ENCODE measurements at regions not wholly inside any gene's neighbourhood (a gene's known extent, or its start where the extent isn't known, plus 50 kb on each side); places are given as distances from the start of the nearest gene placed in this dataset.

DNA sequence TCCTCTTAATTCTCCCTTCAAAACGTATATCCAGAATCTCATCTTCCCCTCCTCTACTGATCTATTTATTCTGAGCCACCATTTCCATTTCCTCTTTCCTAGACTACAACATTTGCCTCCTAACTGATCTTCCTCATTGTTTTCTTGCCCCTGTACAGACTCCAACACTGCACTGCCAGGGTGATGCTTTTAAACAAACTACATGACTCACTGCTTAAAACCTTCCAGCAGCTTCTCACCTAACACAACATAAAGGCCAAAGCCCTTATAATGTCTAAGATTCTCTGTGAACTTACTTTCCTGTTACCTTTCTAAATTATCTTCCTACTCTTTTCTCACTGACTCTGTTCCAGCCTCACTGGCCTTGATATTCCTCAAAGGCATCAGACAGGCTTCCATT is 161.0 kb upstream of the HS3ST1 start:
- TF ChIP-seq, protein P1, sequence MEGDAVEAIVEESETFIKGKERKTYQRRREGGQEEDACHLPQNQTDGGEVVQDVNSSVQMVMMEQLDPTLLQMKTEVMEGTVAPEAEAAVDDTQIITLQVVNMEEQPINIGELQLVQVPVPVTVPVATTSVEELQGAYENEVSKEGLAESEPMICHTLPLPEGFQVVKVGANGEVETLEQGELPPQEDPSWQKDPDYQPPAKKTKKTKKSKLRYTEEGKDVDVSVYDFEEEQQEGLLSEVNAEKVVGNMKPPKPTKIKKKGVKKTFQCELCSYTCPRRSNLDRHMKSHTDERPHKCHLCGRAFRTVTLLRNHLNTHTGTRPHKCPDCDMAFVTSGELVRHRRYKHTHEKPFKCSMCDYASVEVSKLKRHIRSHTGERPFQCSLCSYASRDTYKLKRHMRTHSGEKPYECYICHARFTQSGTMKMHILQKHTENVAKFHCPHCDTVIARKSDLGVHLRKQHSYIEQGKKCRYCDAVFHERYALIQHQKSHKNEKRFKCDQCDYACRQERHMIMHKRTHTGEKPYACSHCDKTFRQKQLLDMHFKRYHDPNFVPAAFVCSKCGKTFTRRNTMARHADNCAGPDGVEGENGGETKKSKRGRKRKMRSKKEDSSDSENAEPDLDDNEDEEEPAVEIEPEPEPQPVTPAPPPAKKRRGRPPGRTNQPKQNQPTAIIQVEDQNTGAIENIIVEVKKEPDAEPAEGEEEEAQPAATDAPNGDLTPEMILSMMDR (CRISPR knock-in tag; IDR thresholded peaks at IDR 0.05) = no peak
- no peak for TF ChIP-seq FOXP1 (IDR thresholded peaks at IDR 0.05)
- no peak for TF ChIP-seq FOXP1 (CRISPR knock-in tag; IDR thresholded peaks at IDR 0.05)
- TF ChIP-seq KDM2A (CRISPR knock-in tag; IDR thresholded peaks at IDR 0.05; ENCODE audit: borderline replicate concordance, low read depth) = no peak
- no peak for TF ChIP-seq NFIC (IDR thresholded peaks at IDR 0.05; ENCODE audit: low read length)
- TF ChIP-seq MED1 (CRISPR knock-in tag; IDR thresholded peaks at IDR 0.05) = no peak
- TF ChIP-seq, protein P2, sequence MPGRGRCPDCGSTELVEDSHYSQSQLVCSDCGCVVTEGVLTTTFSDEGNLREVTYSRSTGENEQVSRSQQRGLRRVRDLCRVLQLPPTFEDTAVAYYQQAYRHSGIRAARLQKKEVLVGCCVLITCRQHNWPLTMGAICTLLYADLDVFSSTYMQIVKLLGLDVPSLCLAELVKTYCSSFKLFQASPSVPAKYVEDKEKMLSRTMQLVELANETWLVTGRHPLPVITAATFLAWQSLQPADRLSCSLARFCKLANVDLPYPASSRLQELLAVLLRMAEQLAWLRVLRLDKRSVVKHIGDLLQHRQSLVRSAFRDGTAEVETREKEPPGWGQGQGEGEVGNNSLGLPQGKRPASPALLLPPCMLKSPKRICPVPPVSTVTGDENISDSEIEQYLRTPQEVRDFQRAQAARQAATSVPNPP (CRISPR knock-in tag; IDR thresholded peaks at IDR 0.05) = no peak

Data from HepG2 (cell line).